Lower leg skin (tissue), 3 donors: ENCODE measurements at regions not wholly inside any gene's neighbourhood (a gene's known extent, or its start where the extent isn't known, plus 50 kb on each side); places are given as distances from the start of the nearest gene placed in this dataset.
"Not testable (repeated sequence)": the region's sequence is repeated elsewhere in the genome, so short reads cannot be mapped to it uniquely, and the experiment has no call there.

Experiments used
- CTCF ChIP-seq, 3 donors: fragments of 450-650 bp; IDR thresholded peaks; one replicate each; pipeline ENCODE4 v1.5.1; 2016; ENCODE audit warnings: antibody characterized with exemption in 3 of 3, mild to moderate bottlenecking in 3 of 3, moderate library complexity in 2 of 3
- POLR2A ChIP-seq, 2 donors: fragments of 450-650 bp; IDR thresholded peaks; one replicate each; pipeline ENCODE4 v1.6.1; 2016 to 2017; ENCODE audit warnings: antibody characterized with exemption in 2 of 2, mild to moderate bottlenecking in 1 of 2, moderate library complexity in 1 of 2

- not testable (repeated sequence) for TF ChIP-seq CTCF, POLR2A (IDR thresholded peaks at IDR 0.05)
Measured at GRCh38 chr6:156191390-156191789, 585.8 kb upstream of the ARID1B start.
